GM12878 (cell line): ENCODE measurements at regions not wholly inside any gene's neighbourhood (a gene's known extent, or its start where the extent isn't known, plus 50 kb on each side); places are given as distances from the start of the nearest gene placed in this dataset.

Experiments used
- ATAC-seq: fragments of 200-7000 bp; cut with Tn5 transposase; 3 replicates; pipeline ENCODE4 v1.9.1; 2020; ENCODE audit warnings: mild to moderate bottlenecking, moderate library complexity
- BruUV-seq: library from RNA; stranded (reverse); fragments of 400-500 nt; replicated peaks from 2 replicates; lab custom pipeline; 2021; lab: Mats Ljungman, UMichigan
- CTCF ChIA-PET: fragments of 300-600 bp; sonication (Branson Sonifier 250); formaldehyde crosslinking; extraction: SDS; loops from one replicate; lab custom pipeline; 2021; ENCODE audit warnings: inconsistent platforms; lab: Yijun Ruan, JAX
- POLR2A ChIA-PET: fragments of 350-600 bp; formaldehyde crosslinking; extraction: SDS; loops from one replicate; lab custom pipeline; 2021; ENCODE audit warnings: inconsistent platforms; lab: Charles Lee
- RAD21 ChIA-PET: fragments of 300-600 bp; sonication (Branson Sonifier 250); formaldehyde crosslinking; loops from one replicate; lab custom pipeline; 2023; ENCODE audit warnings: antibody characterized with exemption; ENCODE audit not compliant: unreplicated experiment; lab: Charles Lee
- SMC1A ChIA-PET: fragments of 300-600 bp; sonication (Branson Sonifier 250); formaldehyde crosslinking; loops from one replicate; lab custom pipeline; 2023; ENCODE audit not compliant: unreplicated experiment, uncharacterized antibody; lab: Charles Lee
- DNase-seq: peaks from one replicate; pipeline ENCODE4 v3.0.0-alpha.2; 2011; ENCODE audit warnings: low read depth, low spot score
- FAIRE-seq: peaks from 3 replicates; lab custom pipeline; 2011; peaks lifted over from hg19 to GRCh38; lab: Jason Lieb, UNC
- H2AFZ ChIP-seq: 2 replicates; pipeline ENCODE4 v1.6.0; 2011; ENCODE audit warnings: low read depth, low read length, control low read depth; ENCODE audit not compliant: control insufficient read depth
- H3K27ac ChIP-seq: 2 replicates; pipeline ENCODE4 v1.5.1; 2011; ENCODE audit warnings: control low read depth; ENCODE audit not compliant: control insufficient read depth, insufficient read depth
- H3K27me3 ChIP-seq, 2 experiments: replicated peaks in 1 of 2; 2 replicates each; pipeline versions ENCODE4 v1.6.0 to v1.6.1; 2011; ENCODE audit warnings: low read length in 1 of 2; ENCODE audit not compliant: control insufficient read depth in 2 of 2, insufficient read depth in 2 of 2
- H3K36me3 ChIP-seq, 2 experiments: 2 replicates each; pipeline ENCODE4 v1.5.1; 2011; ENCODE audit warnings: low read length in 1 of 2; ENCODE audit not compliant: control insufficient read depth in 2 of 2, insufficient read depth in 2 of 2
- H3K4me1 ChIP-seq: 2 replicates; pipeline ENCODE4 v1.6.1; 2011; ENCODE audit warnings: mild to moderate bottlenecking, low read length, moderate library complexity, mixed read lengths; ENCODE audit not compliant: control insufficient read depth, insufficient read depth
- H3K4me2 ChIP-seq: 2 replicates; pipeline ENCODE4 v1.6.0; 2011; ENCODE audit warnings: control low read depth; ENCODE audit not compliant: control insufficient read depth, insufficient read depth
- H3K4me3 ChIP-seq: fragments of 200-600 bp; sonication (generic); 2 replicates; pipeline ENCODE4 v1.5.1; 2016
- H3K79me2 ChIP-seq: 2 replicates; pipeline ENCODE4 v1.6.0; 2011; ENCODE audit warnings: low read length; ENCODE audit not compliant: control insufficient read depth, insufficient read depth
- H3K9ac ChIP-seq: 2 replicates; pipeline ENCODE4 v1.8.0; 2011; ENCODE audit warnings: low read length, control low read depth, mixed read lengths; ENCODE audit not compliant: control insufficient read depth, insufficient read depth
- H3K9me3 ChIP-seq: replicated peaks from 3 replicates; pipeline ENCODE4 v1.5.1; 2011; ENCODE audit warnings: mild to moderate bottlenecking, low read length; ENCODE audit not compliant: control insufficient read depth, insufficient read depth
- H4K20me1 ChIP-seq: 2 replicates; pipeline ENCODE4 v1.6.0; 2011; ENCODE audit not compliant: control insufficient read depth, insufficient read depth
- ATF7 ChIP-seq: fragments of 450-650 bp; IDR thresholded peaks from 2 replicates; pipeline ENCODE4 v1.6.1; 2016; ENCODE audit warnings: low read depth, mild to moderate bottlenecking
- EGR1 ChIP-seq, 2 experiments: IDR thresholded peaks; 1 replicate in 1 of 2; 2 replicates in 1 of 2; pipeline ENCODE4 v1.6.1; 2011 to 2012; ENCODE audit warnings: low read depth in 2 of 2, low read length in 2 of 2, borderline replicate concordance in 1 of 2, mild to moderate bottlenecking in 1 of 2, moderate library complexity in 1 of 2
- KLF5 ChIP-seq: fragments of 450-650 bp; IDR thresholded peaks from 2 replicates; pipeline ENCODE4 v1.6.1; 2014; ENCODE audit warnings: mild to moderate bottlenecking; ENCODE audit not compliant: partially characterized antibody
- LARP7 ChIP-seq: fragments of 450-650 bp; IDR thresholded peaks from 2 replicates; pipeline ENCODE4 v1.6.1; 2017; ENCODE audit warnings: mild to moderate bottlenecking
- NR2C2 ChIP-seq: IDR thresholded peaks from 2 replicates; pipeline ENCODE4 v1.6.1; 2011; ENCODE audit warnings: borderline replicate concordance, low read depth; ENCODE audit not compliant: control insufficient read depth, insufficient read length
- PML ChIP-seq: IDR thresholded peaks from 2 replicates; pipeline ENCODE4 v1.6.1; 2012; ENCODE audit warnings: low read length, inconsistent platforms
- SUZ12 ChIP-seq: fragments of 200-600 bp; sonication (generic); IDR thresholded peaks from one replicate; pipeline ENCODE4 v1.6.1; 2018; ENCODE audit warnings: antibody characterized with exemption, mild to moderate bottlenecking; ENCODE audit not compliant: unreplicated experiment
- WGBS: methylation state at CpG from one replicate; pipeline ENCODE4 v1.1.6; 2016; ENCODE audit warnings: low lambda C conversion rate; ENCODE audit not compliant: insufficient replicate concordance, insufficient coverage; ENCODE audit errors: missing lambda C conversion rate; 5-methylcytosine and 5-hydroxymethylcytosine counted together
- in situ Hi-C: fragments of 300-500 bp; cut with MboI; formaldehyde crosslinking; loops from 9 replicates; pipeline ENCODE4 v1.14.3; 2018; ENCODE audit warnings: mixed read lengths
- intact Hi-C: fragments of 100-400 bp; cut with micrococcal nuclease; formaldehyde crosslinking; loops from one replicate; pipeline ENCODE4 v1.14.2; 2022; ENCODE audit not compliant: unreplicated experiment

DNA sequence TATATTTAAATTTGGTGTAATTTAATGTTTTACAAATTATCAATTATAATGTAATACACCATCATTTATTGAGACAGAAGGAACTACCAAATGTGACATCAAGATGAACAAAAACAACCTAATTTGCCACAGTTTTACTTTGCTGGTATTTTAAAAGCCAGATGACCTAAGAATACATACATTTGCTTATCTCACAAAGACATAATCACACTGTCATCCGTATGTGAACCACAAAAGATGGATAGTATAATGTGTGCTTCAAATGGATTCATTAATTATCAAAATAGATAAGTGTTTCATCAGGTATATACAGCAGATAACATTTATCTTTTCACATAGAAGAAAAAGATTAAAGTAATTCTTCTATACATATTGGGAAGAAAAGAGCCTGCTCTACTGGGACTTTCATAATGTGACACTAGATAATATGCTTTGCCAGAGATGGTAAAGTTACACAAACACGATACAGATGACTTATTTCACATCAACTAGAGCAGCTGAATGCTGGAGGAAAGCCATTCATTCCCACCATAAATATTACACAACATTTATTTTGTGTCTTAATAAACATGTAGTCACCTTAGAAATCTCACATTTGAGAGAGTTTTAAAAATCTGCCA lies 278.5 kb downstream of the ISL1 start:
- Histone ChIP-seq H3K27me3 (no peaks in the 10 kb centered on the region), H3K9ac (no peak overlapping the region), H3K4me2 (no peak overlapping the region), H4K20me1 (no peaks in the 10 kb centered on the region), H3K36me3 (no peaks in the 10 kb centered on the region), H3K4me3 (no peak overlapping the region), H3K9me3 (no peaks in the 10 kb centered on the region), H3K4me1 (no peaks in the 10 kb centered on the region), H3K27ac (no peak overlapping the region), H2AFZ (no peak overlapping the region), H3K79me2 (no peaks in the 10 kb centered on the region)
- ATAC-seq (no peak), FAIRE-seq (no peak), DNase-seq (no peak)
- WGBS = 2% methylated on average over 2 of the region's 2 CpGs
- BruUV-seq = no TSS peak
- POLR2A ChIA-PET = no interaction called here
- SMC1A ChIA-PET = no interaction called here
- CTCF ChIA-PET = no interaction called here
- intact Hi-C loops = no loop called here
- RAD21 ChIA-PET = no interaction called here
- TF ChIP-seq PML (no peak), NR2C2 (no peak), ATF7 (no peak), EGR1 (IDR thresholded peaks at IDR 0.05; ENCODE audit: borderline replicate concordance in 1 of 2, low read depth in 2 of 2, low read length in 2 of 2) (no peak), SUZ12 (no peak), KLF5 (no peak), LARP7 (no peak)
- in situ Hi-C loops = no loop called here
